GM12891 (cell line): ENCODE measurements at regions not wholly inside any gene's neighbourhood (a gene's known extent, or its start where the extent isn't known, plus 50 kb on each side); places are given as distances from the start of the nearest gene placed in this dataset.

ENCODE experiments used
- DNase-seq: peaks from one replicate; pipeline ENCODE4 v3.0.0; 2011; ENCODE audit warnings: low spot score; ENCODE audit not compliant: insufficient read length
- FAIRE-seq: peaks from 2 replicates; lab custom pipeline; 2011; peaks lifted over from hg19 to GRCh38; lab: Jason Lieb, UNC
- PAX5 ChIP-seq: IDR thresholded peaks from 2 replicates; pipeline ENCODE4 v1.6.1; 2011; ENCODE audit warnings: low read length, moderate library complexity, mild to moderate bottlenecking; ENCODE audit not compliant: insufficient read depth, severe bottlenecking
- POLR2A ChIP-seq: IDR thresholded peaks from 2 replicates; pipeline ENCODE4 v1.6.1; 2011; ENCODE audit warnings: low read depth, low read length, control low read depth
- POLR2AphosphoS5 ChIP-seq: IDR thresholded peaks from 2 replicates; pipeline ENCODE4 v1.6.1; 2011; ENCODE audit warnings: low read depth, low read length, control low read depth
- POU2F2 ChIP-seq: IDR thresholded peaks from 2 replicates; pipeline ENCODE4 v1.6.1; 2011; ENCODE audit warnings: low read depth, mild to moderate bottlenecking, control low read depth, low read length, moderate library complexity
- SPI1 ChIP-seq: IDR thresholded peaks from 2 replicates; pipeline ENCODE4 v1.6.1; 2011; ENCODE audit warnings: low read depth, low read length, control low read depth
- TAF1 ChIP-seq: IDR thresholded peaks from 2 replicates; pipeline ENCODE4 v1.6.1; 2011; ENCODE audit warnings: low read depth, low read length, control low read depth

GRCh38 chr12:93079271-93079670, 150.2 kb upstream of the EEA1 start:
- DNase-seq (no peak), FAIRE-seq (no peak)
- TF ChIP-seq PAX5, result no peak
- TF ChIP-seq POLR2AphosphoS5, result no peak
- no peak for TF ChIP-seq POU2F2
- no peak for TF ChIP-seq POLR2A
- TF ChIP-seq TAF1, result no peak
- TF ChIP-seq SPI1, result no peak

GRCh38 chr12:93079976-93080375, 150.9 kb upstream of the EEA1 start:
- TF ChIP-seq PAX5 (no peak), TAF1 (no peak)
- FAIRE-seq (no peak), DNase-seq (no peak)

GRCh38 chr12:93080452-93080851, 151.4 kb upstream of the EEA1 start:
- FAIRE-seq (no peak), DNase-seq (no peak)
- TF ChIP-seq POLR2A, result no peak
- no peak for TF ChIP-seq SPI1
- TF ChIP-seq POLR2AphosphoS5, result no peak
- TF ChIP-seq TAF1, result no peak
- no peak for TF ChIP-seq POU2F2
- TF ChIP-seq PAX5, result no peak

DNA sequence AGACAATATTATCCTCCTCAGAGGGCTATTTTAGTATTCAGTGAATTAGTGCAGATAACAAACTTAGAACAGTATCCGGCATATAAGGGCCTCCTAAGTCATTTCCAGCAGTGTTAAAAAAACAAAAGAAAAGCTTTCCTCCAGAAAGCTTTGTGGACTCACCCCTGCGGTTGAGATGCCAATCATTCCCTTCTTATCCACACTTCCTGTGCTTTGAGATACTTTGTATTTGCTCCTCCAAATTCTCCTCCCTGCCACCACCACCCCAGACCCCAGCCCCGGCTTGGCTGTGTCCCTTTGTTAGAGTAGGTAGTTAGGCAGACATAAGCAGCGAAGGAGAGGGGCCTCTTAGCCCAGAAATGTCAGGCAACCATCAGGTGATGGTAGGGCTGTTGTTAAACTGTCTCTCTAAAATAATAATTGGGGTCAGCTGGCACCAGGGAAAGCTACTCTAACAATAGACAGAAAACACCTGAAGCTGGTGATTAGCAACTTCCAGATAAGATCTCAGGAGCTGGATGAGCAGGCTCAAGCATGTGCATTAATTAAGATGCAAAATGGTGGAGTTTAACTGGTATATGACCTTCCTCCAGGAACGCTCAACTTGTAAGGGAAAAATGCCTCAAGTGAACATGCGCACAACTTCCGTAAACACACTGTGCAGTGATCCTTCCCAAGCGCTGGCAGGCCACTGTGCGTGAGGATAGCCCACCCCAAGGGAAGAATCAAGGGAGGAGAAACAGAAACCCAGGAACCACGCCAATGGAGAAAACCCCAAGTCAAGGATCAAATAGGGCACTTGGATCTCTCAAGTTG, 152.1 kb upstream of the EEA1 start:
- FAIRE-seq, result no peak
- TF ChIP-seq POLR2A (no peak), TAF1 (no peak), PAX5 (no peak), POU2F2 (no peak), SPI1 (no peak), POLR2AphosphoS5 (no peak)
- DNase-seq, result no peak

DNA sequence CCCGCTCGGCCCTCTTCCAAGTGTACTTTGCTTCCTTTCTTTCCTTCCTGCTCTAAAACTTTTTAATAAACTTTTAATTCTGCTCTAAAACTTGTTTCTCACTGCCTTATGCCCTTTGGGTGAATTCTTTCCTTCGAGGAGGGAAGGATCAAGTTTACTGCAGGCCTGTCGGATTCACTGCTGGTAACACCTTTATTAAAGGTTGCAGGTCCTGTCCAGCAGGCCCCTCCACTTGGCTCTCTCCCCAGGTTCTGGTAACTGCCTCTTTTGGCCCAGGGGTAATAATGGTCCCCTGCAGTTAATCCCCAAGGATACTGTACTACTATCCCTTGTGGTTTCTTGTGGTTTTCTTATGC, 152.7 kb upstream of the EEA1 start:
- DNase-seq, result no peak
- no peak for FAIRE-seq
- TF ChIP-seq POLR2A, result no peak
- TF ChIP-seq POU2F2, result no peak
- no peak for TF ChIP-seq POLR2AphosphoS5
- TF ChIP-seq PAX5, result no peak
- no peak for TF ChIP-seq TAF1
- no peak for TF ChIP-seq SPI1

GRCh38 chr12:93085383-93086287, 156.5 kb upstream of the EEA1 start:
- FAIRE-seq (no peak), DNase-seq (no peak)
- no peak for TF ChIP-seq SPI1
- TF ChIP-seq TAF1, result no peak
- TF ChIP-seq POLR2AphosphoS5, result no peak
- no peak for TF ChIP-seq POU2F2
- no peak for TF ChIP-seq POLR2A
- TF ChIP-seq PAX5, result no peak

DNA sequence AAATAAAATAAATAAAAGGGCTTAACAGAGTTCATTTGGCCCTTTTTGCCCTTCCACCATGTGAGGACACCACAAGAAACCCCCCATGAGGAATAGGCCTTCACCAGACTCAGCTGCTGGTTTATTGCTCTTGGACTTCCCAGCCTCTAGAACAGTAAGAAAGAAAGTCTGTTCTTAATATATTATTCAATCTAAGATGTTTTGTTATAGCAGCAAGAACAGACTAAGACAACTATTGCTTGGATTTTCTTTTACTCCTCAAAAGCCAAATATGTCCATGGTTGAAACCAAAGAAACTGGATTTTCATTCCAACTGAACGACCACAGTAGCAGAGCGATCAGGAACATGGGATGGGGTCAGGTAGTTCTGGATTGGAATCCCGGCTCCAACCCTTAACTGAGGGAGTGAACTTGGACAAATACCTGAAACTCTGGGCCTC, 157.2 kb upstream of the EEA1 start:
- TF ChIP-seq PAX5 (no peak), POLR2AphosphoS5 (no peak), POLR2A (no peak), TAF1 (no peak), SPI1 (no peak), POU2F2 (no peak)
- FAIRE-seq (no peak), DNase-seq (no peak)

DNA sequence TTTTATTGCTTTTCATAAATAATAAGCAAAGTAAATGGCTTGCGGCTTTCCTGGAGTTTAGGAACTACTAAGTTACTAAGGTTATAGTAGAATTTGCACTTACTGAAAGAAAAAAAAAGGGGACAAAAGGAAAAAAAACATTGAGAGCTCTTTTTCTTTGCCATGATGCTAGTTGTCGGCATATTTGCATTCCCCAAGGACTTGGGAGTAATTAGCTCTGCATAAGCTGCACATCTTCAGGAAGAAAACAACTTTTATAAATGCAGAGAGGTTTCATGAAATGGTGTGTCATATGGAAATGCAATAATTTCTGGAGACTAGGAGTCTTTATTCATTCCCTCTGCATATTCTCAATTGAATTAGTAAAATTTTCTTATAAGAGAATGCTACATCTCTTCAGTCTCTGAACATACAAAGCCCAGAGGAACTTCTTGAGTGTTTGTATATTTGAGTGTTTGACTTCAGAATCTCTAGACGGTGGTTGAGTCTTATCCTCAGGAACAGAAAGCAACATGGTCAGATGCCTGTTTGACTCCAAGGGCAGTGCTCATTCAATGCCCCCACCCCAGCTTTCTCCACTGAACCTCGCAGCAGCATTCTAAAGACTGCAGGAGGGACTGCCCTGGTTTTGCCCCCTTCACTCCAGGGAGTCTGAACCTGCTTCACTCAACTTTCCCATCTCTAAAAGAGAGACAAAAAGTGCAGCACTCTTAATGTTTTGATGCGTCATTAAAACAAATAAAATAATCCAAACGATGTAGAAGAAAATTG, 158.9 kb upstream of the EEA1 start:
- no peak for FAIRE-seq

More for the DNA sequence above, 158.9 kb upstream of the EEA1 start:
- no peak for DNase-seq
- no peak for TF ChIP-seq TAF1
- TF ChIP-seq SPI1, result no peak
- TF ChIP-seq POLR2AphosphoS5, result no peak
- no peak for TF ChIP-seq POLR2A
- TF ChIP-seq PAX5, result no peak
- no peak for TF ChIP-seq POU2F2
